Medulla oblongata (tissue), 1 donor: ENCODE measurements at regions not wholly inside any gene's neighbourhood (a gene's known extent, or its start where the extent isn't known, plus 50 kb on each side); places are given as distances from the start of the nearest gene placed in this dataset.

Experiments used
- DNase-seq: peaks from one replicate; pipeline ENCODE4 v3.0.0-alpha.2; 2015; ENCODE audit errors: extremely low spot score

- no peak for DNase-seq
Measured at GRCh38 chr5:167730656-167731055, 560.8 kb upstream of the WWC1 start.

GRCh38 chr5:167731951-167732350 is 559.5 kb upstream of the WWC1 start:
- no peak for DNase-seq

GRCh38 chr5:167732499-167732898 is 558.9 kb upstream of the WWC1 start:
- DNase-seq = no peak

GRCh38 chr5:167736992-167737391 is 554.5 kb upstream of the WWC1 start:
- DNase-seq = no peak

GRCh38 chr5:167743695-167744464 is 547.6 kb upstream of the WWC1 start:
- no peak for DNase-seq

- no peak for DNase-seq
Measured at GRCh38 chr5:167745868-167746267, 545.6 kb upstream of the WWC1 start.

- no peak for DNase-seq
Measured at GRCh38 chr5:167750586-167750985, 540.9 kb upstream of the WWC1 start.

GRCh38 chr5:167752936-167753335 is 538.5 kb upstream of the WWC1 start:
- no peak for DNase-seq

GRCh38 chr5:167753725-167754490 is 537.5 kb upstream of the WWC1 start:
- no peak for DNase-seq

GRCh38 chr5:167754501-167755021 is 536.9 kb upstream of the WWC1 start:
- no peak for DNase-seq

- DNase-seq = no peak
Measured at GRCh38 chr5:167755420-167755819, 536.0 kb upstream of the WWC1 start.

GRCh38 chr5:167759057-167759821 is 532.2 kb upstream of the WWC1 start:
- DNase-seq = no peak

GRCh38 chr5:167763772-167764171 is 527.7 kb upstream of the WWC1 start:
- no peak for DNase-seq

GRCh38 chr5:167764641-167765289 is 526.7 kb upstream of the WWC1 start:
- no peak for DNase-seq

GRCh38 chr5:167765352-167765751 is 526.1 kb upstream of the WWC1 start:
- no peak for DNase-seq

- DNase-seq = no peak
Measured at GRCh38 chr5:167766957-167767356, 524.5 kb upstream of the WWC1 start.

- DNase-seq = no peak
Measured at GRCh38 chr5:167767795-167768194, 523.6 kb upstream of the WWC1 start.

- no peak for DNase-seq
Measured at GRCh38 chr5:167769846-167770413, 521.5 kb upstream of the WWC1 start.

GRCh38 chr5:167770461-167770860 is 521.0 kb upstream of the WWC1 start:
- DNase-seq = no peak

- no peak for DNase-seq
Measured at GRCh38 chr5:167771571-167771970, 519.9 kb upstream of the WWC1 start.

GRCh38 chr5:167773668-167774301 is 517.7 kb upstream of the WWC1 start:
- DNase-seq = no peak
